ENCODE measurements at regions not wholly inside any gene's neighbourhood (a gene's known extent, or its start where the extent isn't known, plus 50 kb on each side); places are given as distances from the start of the nearest gene placed in this dataset.

- TF ChIP-seq CHD7 (IDR thresholded peaks at IDR 0.05; ENCODE audit: insufficient replicate concordance, low read length) (peak; percentile 86), TEAD4 (IDR thresholded peaks at IDR 0.05; ENCODE audit: low read depth, low read length) (0 out of 2 replicates have a peak, but pooled peaks have one; percentile 21)
Measured at GRCh38 chr4:186013419-186014186, 55.4 kb upstream of the TLR3 start (continued).

Data from H1 (cell line).